ENCODE measurements at regions not wholly inside any gene's neighbourhood (a gene's known extent, or its start where the extent isn't known, plus 50 kb on each side); places are given as distances from the start of the nearest gene placed in this dataset.

- H3K27ac ChIP-seq (ENCODE audit: low read depth, low read length), result no peak overlapping the region
- no peak overlapping the region for H2BK12ac ChIP-seq (ENCODE audit: low read depth, low read length)
- no peak overlapping the region for H2BK5ac ChIP-seq (ENCODE audit: low read depth, low read length)
- no peaks in the 10 kb centered on the region for H3K4me1 ChIP-seq (replicated peaks in 1 of 4; ENCODE audit: control insufficient read depth in 3 of 4, insufficient read depth in 4 of 4, low read length in 3 of 4)
- no peaks in the 10 kb centered on the region for H3K36me3 ChIP-seq (ENCODE audit: control insufficient read depth in 2 of 4, insufficient read depth in 4 of 4, low read length in 3 of 4)
- ChIA-PET CTCF (ENCODE audit: partially characterized antibody) (interaction anchor here (0.6 kb wide), 1 partner anchor 24 kb away, joined by 3 read pairs; no protein-coding TSS in a partner anchor), POLR2A (ENCODE audit: partially characterized antibody) (no interaction called here)
- H3K4me2 ChIP-seq (ENCODE audit: insufficient read depth in 1 of 2, low read depth in 2 of 2, low read length in 2 of 2), result no peak overlapping the region
- H2AK5ac ChIP-seq (ENCODE audit: low read depth, low read length), result no peak overlapping the region
- WGBS, 2 experiments (ENCODE audit: extremely low coverage in 1 of 2, insufficient coverage in 1 of 2, insufficient read length in 1 of 2, insufficient replicate concordance in 2 of 2, low coverage in 1 of 2, low lambda C conversion rate in 2 of 2, missing lambda C conversion rate in 1 of 2), result 89% methylated on average over 7 of the region's 7 CpGs; no CpG with 5 or more reads in 1 of the 2 experiments
- no peak overlapping the region for H3K14ac ChIP-seq (ENCODE audit: insufficient read length)
- no peak overlapping the region for H2BK20ac ChIP-seq (ENCODE audit: low read length)
- no peak overlapping the region for H3K9ac ChIP-seq (replicated peaks in 1 of 4; ENCODE audit: extremely low read depth in 1 of 4, low read depth in 3 of 4, low read length in 3 of 4)
- H3K18ac ChIP-seq (ENCODE audit: extremely low read depth, low read length), result no peak overlapping the region
- H3K79me2 ChIP-seq (ENCODE audit: control insufficient read depth in 1 of 2, insufficient read depth in 2 of 2, low read length in 2 of 2), result no peaks in the 10 kb centered on the region
- H2BK15ac ChIP-seq (ENCODE audit: low read length), result no peak overlapping the region
- H3K56ac ChIP-seq (replicated peaks; ENCODE audit: insufficient read length, low read depth, low read length), result no peak overlapping the region
- DNase-seq (ENCODE audit: low read depth in 1 of 2, low spot score in 2 of 2), result no peak
- no peaks in the 10 kb centered on the region for H3K27me3 ChIP-seq (replicated peaks in 1 of 4; ENCODE audit: control insufficient read depth in 3 of 4, extremely low read depth in 1 of 4, insufficient read depth in 3 of 4, low read length in 3 of 4)
- H4K5ac ChIP-seq (ENCODE audit: insufficient read length, low read depth, low read length), result no peak overlapping the region
- H3K4ac ChIP-seq (replicated peaks; ENCODE audit: insufficient read length, low read depth, low read length), result no peak overlapping the region
- no peaks in the 10 kb centered on the region for H3K79me1 ChIP-seq (ENCODE audit: low read depth, low read length)
- no peak overlapping the region for H4K8ac ChIP-seq (ENCODE audit: extremely low read depth, insufficient read depth, low read length)
- no peak overlapping the region for H3K4me3 ChIP-seq (ENCODE audit: extremely low read depth in 1 of 4, insufficient read depth in 2 of 4, low read depth in 3 of 4, low read length in 4 of 4)
- no peaks in the 10 kb centered on the region for H3K23me2 ChIP-seq (ENCODE audit: low read depth, low read length)
- H2AFZ ChIP-seq (ENCODE audit: low read length), result no peak overlapping the region
- H2BK120ac ChIP-seq (replicated peaks; ENCODE audit: low read depth, low read length), result no peak overlapping the region
- H3K9me3 ChIP-seq (ENCODE audit: insufficient read depth in 2 of 2, low read depth in 1 of 2, low read length in 1 of 2), result no peaks in the 10 kb centered on the region
- TF ChIP-seq NANOG (IDR thresholded peaks at IDR 0.05; ENCODE audit: insufficient read depth, low read depth, low read length, poor library complexity, severe bottlenecking), result no peak
- no peak for TF ChIP-seq EGR1 (IDR thresholded peaks at IDR 0.05; ENCODE audit: borderline replicate concordance, low read depth, low read length)
- no peak for TF ChIP-seq GABPA (IDR thresholded peaks at IDR 0.05; ENCODE audit: borderline replicate concordance, insufficient read depth, low read length)
- no peak for TF ChIP-seq BRCA1 (IDR thresholded peaks at IDR 0.05; ENCODE audit: low read depth, low read length)
- TF ChIP-seq RNF2 (IDR thresholded peaks at IDR 0.05; ENCODE audit: borderline replicate concordance, low read depth, low read length, missing control alignments, poor library complexity, severe bottlenecking), result no peak
- no peak for TF ChIP-seq ASH2L (IDR thresholded peaks at IDR 0.05; ENCODE audit: low read length)
- no peak for TF ChIP-seq TEAD4 (IDR thresholded peaks at IDR 0.05; ENCODE audit: low read depth, low read length)
- no peak for TF ChIP-seq ATF3 (IDR thresholded peaks at IDR 0.05; ENCODE audit: insufficient read depth, low read depth, low read length)
- no peak for TF ChIP-seq NRF1 (IDR thresholded peaks at IDR 0.05; ENCODE audit: low read depth, low read length)
- no peaks in the 10 kb centered on the region for H4K20me1 ChIP-seq (replicated peaks in 1 of 2; ENCODE audit: control insufficient read depth in 1 of 2, insufficient read depth in 2 of 2, low read length in 2 of 2)
- H4K91ac ChIP-seq (replicated peaks; ENCODE audit: insufficient read length, low read length), result no peak overlapping the region
- H3K23ac ChIP-seq (ENCODE audit: insufficient read length), result no peak overlapping the region
- no peak for FAIRE-seq
These were observed 291.6 kb upstream of the C9orf72 start for GRCh38 chr9:27864644-27865438.
